GM19452 (cell line): ENCODE measurements at regions not wholly inside any gene's neighbourhood (a gene's known extent, or its start where the extent isn't known, plus 50 kb on each side); places are given as distances from the start of the nearest gene placed in this dataset.

Source experiments
- ATAC-seq: cut with Tn5 transposase; IDR thresholded peaks from one replicate; pipeline ENCODE4 v1.9.1; 2021; ENCODE audit not compliant: unreplicated experiment

DNA sequence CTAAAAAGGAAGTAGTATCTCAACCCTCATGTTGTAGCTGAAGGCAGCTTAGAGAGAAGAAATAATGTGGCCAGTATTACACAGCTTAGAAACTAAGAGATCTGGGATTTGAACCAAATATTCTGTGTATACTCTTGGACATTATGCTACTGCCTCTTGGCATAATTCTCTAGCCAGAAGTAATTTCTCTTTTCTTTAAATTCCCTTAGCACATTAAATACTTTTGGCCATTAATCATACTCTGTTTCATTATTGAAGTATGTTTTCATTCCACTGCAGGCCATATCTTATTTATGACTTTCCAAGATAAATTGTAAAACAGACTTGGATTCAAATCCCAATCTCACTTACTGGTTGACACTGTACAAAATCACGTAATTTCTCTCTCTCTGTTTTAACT lies 181.3 kb upstream of the SPAG17 start:
- ATAC-seq, result no peak

GRCh38 chr1:118364882-118365281 lies 179.9 kb upstream of the SPAG17 start:
- no peak for ATAC-seq

GRCh38 chr1:118363396-118363795 lies 178.4 kb upstream of the SPAG17 start:
- ATAC-seq, result no peak

GRCh38 chr1:118360817-118361216 lies 175.8 kb upstream of the SPAG17 start:
- no peak for ATAC-seq

DNA sequence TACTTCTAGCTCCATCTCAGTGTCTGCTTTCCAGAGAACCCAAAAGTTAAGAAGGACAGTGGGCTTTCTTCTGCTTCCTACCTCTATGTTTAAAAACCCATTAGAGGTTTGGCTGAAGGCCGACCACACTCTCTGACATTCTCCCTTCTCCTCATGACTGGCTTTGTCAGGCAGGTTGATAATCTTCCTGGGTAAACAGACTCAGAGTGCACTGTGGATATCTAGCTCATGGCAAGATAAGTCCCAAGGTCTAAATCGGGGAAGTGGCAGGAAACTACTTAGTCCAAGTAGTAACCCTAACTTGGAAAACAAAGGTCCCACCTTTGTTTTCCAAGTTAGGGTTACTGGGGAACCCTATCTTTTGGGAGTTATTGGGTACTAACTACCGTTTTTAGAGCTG lies 161.9 kb upstream of the SPAG17 start:
- no peak for ATAC-seq

DNA sequence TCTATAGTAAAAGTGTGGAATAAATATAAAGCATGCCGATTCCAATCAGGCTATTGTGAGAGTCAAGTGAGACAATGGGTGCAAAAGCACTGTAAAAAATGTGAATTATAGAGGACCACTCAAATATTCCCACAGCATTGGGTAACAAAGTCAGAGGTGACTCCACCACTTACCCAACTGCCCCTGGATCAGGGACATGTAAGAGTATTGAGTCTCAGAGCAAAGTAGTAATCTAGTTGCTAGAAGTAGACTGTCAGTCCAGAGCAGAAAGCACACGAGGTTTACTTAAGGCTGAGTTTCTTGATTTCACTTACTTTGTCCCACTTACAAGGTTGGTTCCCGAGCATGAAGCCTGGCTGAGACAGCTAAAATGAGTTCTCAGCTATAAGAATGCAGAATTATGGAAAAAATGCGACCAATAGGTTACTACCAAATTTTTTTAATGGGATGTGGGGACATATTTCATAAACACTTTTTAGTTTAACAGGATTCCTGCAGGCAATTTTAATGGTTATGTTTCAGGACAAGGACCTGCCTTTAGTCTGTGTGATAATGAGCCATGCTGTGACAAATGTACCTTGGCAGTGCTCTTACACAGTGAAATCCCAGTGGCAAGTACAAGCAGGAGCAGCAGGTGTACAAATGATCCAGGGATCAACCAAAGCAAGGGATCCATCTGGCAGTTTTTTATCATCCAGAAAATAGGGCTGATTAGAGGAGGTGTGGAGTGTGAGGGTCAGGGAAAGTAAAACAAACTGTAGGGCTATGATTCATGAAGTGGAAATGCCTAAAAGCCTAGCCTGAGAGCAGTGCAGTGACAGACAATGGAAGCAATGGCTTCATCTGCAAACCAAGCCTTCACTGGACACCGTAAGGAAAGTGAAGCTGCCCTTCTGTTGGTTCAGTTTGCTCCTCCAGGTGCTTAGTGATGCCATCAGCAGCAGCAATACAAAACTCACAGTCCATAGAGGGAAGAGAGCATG lies 156.2 kb upstream of the SPAG17 start:
- ATAC-seq, result no peak

- ATAC-seq, result no peak
These were observed 154.5 kb upstream of the SPAG17 start for GRCh38 chr1:118339400-118340124.

DNA sequence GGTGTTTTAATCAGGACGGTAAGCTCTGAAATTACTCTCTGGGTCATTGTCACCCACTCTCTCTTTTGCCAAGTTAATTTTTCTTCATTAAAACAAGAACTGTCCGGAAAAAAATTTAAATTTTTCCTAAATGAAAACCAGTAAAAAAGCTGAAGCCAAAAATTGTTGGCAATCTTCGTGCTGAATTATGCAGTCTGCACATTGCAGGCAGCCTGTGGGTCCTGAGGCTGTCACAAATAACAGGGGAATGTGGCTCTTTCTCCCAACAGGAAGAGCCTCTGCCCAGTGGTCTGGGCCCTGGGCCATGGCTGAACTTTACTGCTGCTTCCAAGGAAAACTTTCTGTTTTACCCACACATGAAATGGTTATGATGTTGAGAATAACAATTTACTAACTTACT lies 153.9 kb upstream of the SPAG17 start:
- ATAC-seq, result no peak

- ATAC-seq, result no peak
These were observed 152.3 kb upstream of the SPAG17 start for GRCh38 chr1:118337346-118337745.

GRCh38 chr1:118335331-118335732 lies 150.3 kb upstream of the SPAG17 start:
- no peak for ATAC-seq

GRCh38 chr1:118334506-118334905 lies 149.5 kb upstream of the SPAG17 start:
- no peak for ATAC-seq

DNA sequence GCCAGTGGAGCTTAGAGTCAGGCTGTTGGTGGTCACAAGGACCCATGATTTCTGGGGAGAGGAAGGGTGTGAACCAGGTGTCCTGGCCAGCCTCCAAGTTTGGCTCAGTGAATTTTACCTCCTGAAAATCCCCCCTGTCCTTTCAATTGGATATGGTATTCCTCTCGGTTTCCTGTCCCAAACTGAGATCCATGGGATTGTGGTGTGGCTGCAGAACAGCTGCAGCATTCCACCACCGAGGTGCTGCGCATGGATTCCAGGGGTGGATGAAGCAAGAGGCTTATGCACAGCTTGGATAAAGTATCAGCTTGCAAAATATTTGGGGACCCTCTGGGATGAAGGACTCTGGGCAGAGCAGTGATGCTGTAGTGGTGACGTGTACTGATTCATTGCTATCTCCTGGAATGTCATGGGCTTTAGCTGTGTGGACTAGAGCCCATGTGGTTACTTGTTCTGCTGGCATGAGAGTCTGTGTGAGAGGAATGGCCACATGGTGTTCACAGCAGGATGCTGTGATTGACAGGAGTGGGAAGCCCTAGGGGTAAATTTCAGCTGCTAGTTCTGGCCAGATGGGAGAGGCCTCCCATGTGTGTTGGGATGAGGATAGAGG lies 148.7 kb upstream of the SPAG17 start:
- ATAC-seq, result no peak

GRCh38 chr1:118326960-118327629 lies 142.1 kb upstream of the SPAG17 start:
- no peak for ATAC-seq

DNA sequence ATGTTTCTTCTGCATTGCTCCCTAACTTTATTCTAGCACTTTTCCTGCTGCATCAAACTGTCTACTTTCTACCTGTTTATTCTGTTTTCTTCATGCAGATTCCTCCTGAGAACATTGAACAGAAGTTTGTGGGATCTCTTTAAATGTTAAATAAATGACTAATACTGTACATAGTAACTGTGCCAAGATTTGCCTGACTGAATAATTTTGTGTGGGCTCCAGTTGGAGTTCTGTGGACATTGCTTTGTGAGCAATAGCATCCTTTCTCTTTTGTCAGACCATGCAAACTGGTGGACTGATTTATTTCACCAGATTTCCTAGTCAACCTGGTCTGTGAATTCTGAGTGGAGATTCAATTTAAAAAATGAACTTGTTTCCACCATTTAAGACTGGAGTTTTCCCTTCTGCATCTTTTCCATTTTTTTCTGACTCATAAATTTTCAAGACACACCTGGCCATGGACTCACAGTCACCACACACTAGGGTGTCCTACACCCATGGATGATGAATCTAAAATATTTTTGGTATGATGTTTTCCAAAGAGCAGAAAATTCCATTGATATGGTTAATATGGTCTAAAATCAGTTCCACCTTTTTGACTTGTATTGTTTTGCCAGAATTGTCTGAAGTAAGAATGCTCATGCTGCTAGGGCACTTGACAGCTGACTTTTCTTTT lies 140.7 kb upstream of the SPAG17 start:
- no peak for ATAC-seq

DNA sequence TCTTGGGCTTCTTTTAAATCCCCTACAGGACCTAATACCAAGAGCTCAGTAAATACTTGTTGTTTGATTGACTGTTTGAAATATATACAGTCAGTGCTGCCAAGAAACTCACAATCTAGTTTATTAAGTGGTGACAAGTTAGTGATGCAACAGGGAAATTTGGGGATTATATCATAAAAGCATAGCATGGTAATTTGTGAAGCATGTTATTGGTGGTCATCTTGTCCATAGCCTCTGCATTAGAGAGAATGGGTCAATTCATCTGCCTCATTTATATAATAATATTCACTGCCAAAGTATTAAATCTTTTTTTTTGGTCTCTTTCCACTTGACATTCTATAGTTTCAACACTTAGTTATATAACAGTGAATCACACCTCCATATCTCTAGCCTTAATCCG lies 138.2 kb upstream of the SPAG17 start:
- no peak for ATAC-seq

DNA sequence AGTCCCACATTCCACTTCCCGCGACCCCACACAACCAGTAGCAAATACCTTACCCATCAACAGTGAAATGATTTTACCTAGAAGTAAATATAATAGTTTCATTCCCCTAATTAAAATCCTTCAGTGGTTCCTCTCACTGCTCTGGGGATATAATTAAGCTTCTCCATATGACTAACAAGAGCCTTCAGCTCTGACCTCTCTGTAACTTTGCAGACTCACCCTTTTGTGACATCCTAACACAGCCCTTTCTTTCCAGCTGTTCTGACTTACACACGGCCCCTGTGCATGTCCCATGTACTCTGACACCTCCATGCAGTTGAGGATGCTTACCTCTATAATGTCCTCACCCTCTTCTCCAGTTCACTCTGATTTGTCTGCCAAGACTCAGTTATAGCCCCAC lies 137.3 kb upstream of the SPAG17 start:
- no peak for ATAC-seq

DNA sequence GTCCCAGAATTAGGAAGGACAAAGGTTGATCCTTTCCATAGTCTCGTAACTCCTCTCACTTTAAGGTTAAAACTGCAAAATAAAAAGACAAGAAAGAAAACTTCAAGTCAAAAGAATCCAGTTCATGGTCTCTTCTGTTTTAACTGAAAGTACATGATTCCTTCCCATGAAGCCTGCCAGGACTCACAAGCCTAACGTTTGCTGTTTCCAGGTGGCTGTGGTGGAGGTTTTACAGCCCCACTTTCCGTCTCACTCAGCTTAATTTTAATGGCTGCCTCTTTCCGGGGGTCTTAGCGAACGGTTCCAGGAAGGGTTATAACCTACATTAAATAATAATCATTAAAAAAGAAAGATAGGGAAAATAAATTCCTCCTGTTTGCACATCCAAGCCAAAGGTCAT lies 136.8 kb upstream of the SPAG17 start:
- no peak for ATAC-seq

DNA sequence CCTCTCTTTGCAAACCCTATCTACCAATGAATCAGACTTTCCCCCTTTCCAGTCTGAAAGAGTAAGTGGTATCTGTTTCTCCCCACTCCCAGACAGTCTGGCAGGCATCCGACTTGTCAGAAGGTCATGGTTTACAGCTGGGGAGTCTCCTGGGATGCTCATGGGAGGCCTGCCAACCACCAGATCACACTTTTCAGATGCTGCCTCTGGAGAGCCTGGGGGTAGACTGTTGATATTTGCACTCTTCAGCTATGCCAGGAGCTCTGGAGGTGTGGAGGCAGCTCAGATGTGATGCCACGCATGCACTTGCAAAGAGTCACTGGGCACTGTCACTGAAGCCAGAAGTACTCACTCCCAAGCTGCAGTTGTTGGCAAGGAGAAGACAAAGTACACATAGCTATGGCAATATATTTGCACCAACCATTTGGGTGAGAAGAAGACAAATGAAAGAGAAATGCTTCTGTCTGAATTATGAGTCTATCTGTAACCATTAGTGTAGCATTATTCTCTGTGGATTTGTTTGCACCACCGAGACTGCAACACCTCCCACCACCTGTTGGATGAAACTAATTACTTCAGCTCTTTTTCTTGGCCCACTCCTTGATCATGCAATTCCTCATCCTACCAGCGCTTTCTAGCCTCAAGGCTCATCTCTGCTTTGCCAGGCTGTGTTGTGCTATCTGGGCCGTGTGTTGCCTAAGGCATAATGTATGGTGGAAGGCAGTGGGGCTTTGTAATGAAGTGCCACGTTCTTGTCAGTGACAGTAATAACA lies 133.0 kb upstream of the SPAG17 start:
- ATAC-seq, result no peak

DNA sequence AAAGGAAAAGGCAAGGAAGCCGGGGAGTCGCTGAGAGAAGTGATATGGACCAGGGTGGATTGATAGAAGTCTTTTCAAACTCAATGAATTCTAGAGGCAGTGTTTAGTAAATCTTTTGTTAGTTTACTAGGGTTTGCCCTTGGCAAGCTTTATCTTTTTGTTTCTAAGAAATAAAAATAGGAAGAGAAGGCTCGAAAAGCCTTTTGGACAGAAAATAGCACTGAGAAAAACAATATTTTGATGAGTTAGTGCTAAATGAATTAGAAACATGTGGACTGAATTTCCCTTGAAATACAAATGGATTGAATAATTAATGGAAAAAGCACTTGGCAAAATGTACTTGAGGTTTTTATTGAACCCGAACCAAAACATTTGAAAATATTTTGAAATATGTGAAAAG lies 121.8 kb upstream of the SPAG17 start:
- ATAC-seq, result no peak
